ENCODE measurements at regions not wholly inside any gene's neighbourhood (a gene's known extent, or its start where the extent isn't known, plus 50 kb on each side); places are given as distances from the start of the nearest gene placed in this dataset.

DNA sequence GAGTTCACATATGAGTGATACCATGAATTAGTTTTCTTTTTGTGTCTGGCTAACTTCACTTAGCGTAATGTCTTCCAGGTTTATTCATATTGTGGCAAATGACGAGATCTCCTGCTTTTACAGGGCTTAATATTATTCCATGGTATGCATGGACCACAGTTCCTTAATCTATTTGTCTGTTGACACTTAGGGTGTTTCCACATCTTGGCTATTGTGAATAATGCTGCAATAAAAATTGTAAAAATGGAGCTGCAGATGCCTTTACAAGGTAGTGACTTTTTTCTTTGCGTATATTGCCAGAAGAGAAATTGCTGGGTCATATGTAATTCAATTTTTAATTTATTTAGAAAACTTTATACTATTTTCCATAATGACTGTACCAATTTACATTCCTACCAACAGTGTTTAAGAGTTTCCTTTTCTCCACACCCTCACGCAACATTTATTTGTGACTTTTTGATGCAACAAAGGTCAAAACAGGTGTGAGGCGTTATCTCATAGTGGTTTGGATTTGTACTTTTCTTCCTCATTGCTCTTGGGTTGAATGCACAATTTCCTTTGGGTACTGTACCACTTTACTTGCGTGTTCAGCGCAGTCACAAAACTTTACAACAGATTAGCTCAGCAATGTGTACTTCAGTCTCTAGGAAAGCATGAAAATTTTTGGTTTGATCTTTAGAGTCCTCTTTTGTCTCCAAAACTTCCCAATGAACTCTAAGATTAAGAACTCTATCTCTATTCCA lies 240.8 kb downstream of the PPARGC1A start:
- H3K9me3 ChIP-seq, result no peaks in the 10 kb centered on the region
- H3K4me1 ChIP-seq, result no peaks in the 10 kb centered on the region
- TF ChIP-seq, protein P1, sequence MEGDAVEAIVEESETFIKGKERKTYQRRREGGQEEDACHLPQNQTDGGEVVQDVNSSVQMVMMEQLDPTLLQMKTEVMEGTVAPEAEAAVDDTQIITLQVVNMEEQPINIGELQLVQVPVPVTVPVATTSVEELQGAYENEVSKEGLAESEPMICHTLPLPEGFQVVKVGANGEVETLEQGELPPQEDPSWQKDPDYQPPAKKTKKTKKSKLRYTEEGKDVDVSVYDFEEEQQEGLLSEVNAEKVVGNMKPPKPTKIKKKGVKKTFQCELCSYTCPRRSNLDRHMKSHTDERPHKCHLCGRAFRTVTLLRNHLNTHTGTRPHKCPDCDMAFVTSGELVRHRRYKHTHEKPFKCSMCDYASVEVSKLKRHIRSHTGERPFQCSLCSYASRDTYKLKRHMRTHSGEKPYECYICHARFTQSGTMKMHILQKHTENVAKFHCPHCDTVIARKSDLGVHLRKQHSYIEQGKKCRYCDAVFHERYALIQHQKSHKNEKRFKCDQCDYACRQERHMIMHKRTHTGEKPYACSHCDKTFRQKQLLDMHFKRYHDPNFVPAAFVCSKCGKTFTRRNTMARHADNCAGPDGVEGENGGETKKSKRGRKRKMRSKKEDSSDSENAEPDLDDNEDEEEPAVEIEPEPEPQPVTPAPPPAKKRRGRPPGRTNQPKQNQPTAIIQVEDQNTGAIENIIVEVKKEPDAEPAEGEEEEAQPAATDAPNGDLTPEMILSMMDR (IDR thresholded peaks at IDR 0.05; ENCODE audit: low read depth, low read length), result no peak
- no peak for DNase-seq
- H3K36me3 ChIP-seq, result no peaks in the 10 kb centered on the region
- H3K27me3 ChIP-seq, result no peaks in the 10 kb centered on the region
- H3K4me3 ChIP-seq (ENCODE audit: low read depth, low read length), result no peak overlapping the region

DNA sequence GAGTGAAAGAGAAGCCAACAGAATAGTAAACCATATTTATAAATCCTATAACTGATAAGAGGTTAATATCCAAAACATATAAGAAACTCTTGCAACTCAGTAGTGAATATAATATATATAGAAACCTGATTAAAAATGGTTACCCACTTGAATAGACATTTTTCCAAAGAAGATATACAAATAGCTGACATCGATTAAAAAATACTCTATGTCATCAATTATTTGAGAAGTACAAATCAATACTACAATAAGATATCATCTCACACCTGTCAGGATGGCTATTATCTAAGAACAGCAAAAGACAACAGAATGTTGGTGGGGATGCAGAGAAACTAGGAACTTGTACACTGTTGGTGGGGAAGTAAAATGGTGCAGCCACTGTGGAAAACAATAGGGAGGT lies 254.4 kb downstream of the PPARGC1A start:
- TF ChIP-seq, protein P1 (IDR thresholded peaks at IDR 0.05; ENCODE audit: low read depth, low read length), result no peak
- Histone ChIP-seq H3K4me3 (ENCODE audit: low read depth, low read length) (no peak overlapping the region), H3K9me3 (no peaks in the 10 kb centered on the region)

DNA sequence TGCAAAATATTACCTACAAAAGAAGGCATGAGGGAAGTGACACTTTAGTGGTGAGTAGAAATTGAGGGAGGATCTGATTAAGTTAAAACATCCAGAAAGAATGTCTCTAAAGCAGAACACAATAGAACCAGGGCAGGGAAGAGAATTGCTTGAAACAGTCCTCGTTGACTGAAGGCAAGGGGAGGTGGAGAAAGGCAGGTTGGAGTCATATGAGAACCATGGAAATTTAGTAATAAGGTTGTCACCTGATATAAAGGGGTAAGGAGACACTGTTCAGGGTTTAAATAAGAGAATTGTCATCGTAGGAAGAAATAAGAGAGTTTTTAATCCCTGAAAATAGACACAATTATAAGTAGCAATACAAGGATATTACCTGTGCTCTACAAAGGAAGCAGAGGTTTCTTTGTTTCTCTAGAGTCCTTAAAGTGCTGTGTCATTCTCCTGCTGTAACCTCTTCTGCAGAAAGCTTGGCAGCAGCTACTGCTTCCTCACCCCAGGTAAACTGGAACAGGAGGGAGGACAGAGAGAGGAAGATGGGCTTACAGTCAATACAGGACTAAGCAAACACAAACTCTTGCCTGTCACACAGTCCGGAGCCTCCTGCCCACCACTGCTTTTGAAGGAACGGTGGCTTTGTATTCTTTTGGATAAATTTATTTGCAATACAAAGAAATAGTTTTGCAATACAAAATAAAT lies 258.4 kb downstream of the PPARGC1A start:
- no peak for DNase-seq
- Histone ChIP-seq H3K4me1 (no peaks in the 10 kb centered on the region), H3K4me3 (ENCODE audit: low read depth, low read length) (no peak overlapping the region), H3K36me3 (no peaks in the 10 kb centered on the region), H3K27me3 (no peaks in the 10 kb centered on the region), H3K9me3 (no peaks in the 10 kb centered on the region)
- TF ChIP-seq, protein P1 (IDR thresholded peaks at IDR 0.05; ENCODE audit: low read depth, low read length), result no peak

More for the DNA sequence above, 254.4 kb downstream of the PPARGC1A start:
- Histone ChIP-seq H3K36me3 (no peaks in the 10 kb centered on the region), H3K4me1 (no peaks in the 10 kb centered on the region), H3K27me3 (no peaks in the 10 kb centered on the region)
- no peak for DNase-seq

DNA sequence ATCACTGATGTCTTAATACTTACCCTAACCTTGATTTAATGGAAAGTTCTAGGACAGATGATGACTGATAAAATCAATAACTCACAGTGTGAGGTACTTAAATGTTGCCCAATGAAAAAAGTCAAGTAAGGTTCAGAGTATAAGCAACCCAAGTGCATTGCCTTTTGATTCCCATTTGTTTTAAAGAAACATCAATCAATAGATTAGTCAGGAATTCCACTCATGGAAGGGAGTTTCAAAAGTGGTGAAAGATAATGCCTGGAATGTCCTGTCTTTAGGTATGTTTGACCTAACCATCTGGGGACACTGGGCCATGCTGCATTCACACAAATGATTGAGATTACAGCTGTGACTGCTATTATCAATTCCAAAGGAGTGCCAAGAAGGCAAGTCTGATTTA lies 259.7 kb downstream of the PPARGC1A start:
- no peaks in the 10 kb centered on the region for H3K36me3 ChIP-seq
- no peak for DNase-seq
- no peaks in the 10 kb centered on the region for H3K4me1 ChIP-seq
- TF ChIP-seq, protein P1 (IDR thresholded peaks at IDR 0.05; ENCODE audit: low read depth, low read length), result no peak
- H3K27me3 ChIP-seq, result no peaks in the 10 kb centered on the region
- H3K9me3 ChIP-seq, result no peaks in the 10 kb centered on the region
- H3K4me3 ChIP-seq (ENCODE audit: low read depth, low read length), result no peak overlapping the region

DNA sequence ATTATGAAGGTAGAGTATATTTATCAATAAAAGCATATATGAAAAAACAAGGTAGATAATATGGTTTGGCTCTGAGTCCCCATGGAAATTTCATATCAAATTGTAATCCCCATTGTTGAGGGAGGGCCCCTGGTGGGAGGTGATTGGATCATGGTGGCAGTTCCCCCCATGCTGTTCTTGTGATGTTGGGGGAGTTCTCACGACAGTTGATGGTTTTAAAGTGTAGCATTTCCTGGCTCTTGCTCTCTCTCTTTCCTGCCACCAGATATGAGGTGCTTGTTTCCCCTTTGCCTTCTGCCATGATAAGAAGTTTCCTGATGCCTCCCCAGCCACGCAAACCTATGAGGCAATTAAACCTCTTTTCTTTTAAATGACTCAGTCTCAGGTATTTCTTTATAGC lies 260.4 kb downstream of the PPARGC1A start:
- TF ChIP-seq, protein P1 (IDR thresholded peaks at IDR 0.05; ENCODE audit: low read depth, low read length), result no peak
- DNase-seq, result no peak
- no peak overlapping the region for H3K4me3 ChIP-seq (ENCODE audit: low read depth, low read length)
- no peaks in the 10 kb centered on the region for H3K9me3 ChIP-seq
- no peaks in the 10 kb centered on the region for H3K36me3 ChIP-seq
- no peaks in the 10 kb centered on the region for H3K27me3 ChIP-seq
- H3K4me1 ChIP-seq, result no peaks in the 10 kb centered on the region

All from BE2C (cell line).